HUES64 (cell line): ENCODE measurements at regions not wholly inside any gene's neighbourhood (a gene's known extent, or its start where the extent isn't known, plus 50 kb on each side); places are given as distances from the start of the nearest gene placed in this dataset.

Experiments
- H3K27ac ChIP-seq: 2 replicates; pipeline ENCODE4 v1.7.0; 2013; ENCODE audit warnings: low read depth, low read length, inconsistent platforms
- H3K27me3 ChIP-seq: 2 replicates; pipeline ENCODE4 v1.6.1; 2013; ENCODE audit warnings: mild to moderate bottlenecking, low read length; ENCODE audit not compliant: insufficient read depth
- H3K36me3 ChIP-seq: 2 replicates; pipeline ENCODE4 v1.6.1; 2013; ENCODE audit warnings: mild to moderate bottlenecking, low read length; ENCODE audit not compliant: insufficient read depth
- H3K4me1 ChIP-seq: 2 replicates; pipeline ENCODE4 v1.6.1; 2013; ENCODE audit warnings: mild to moderate bottlenecking, low read length, moderate library complexity; ENCODE audit not compliant: insufficient read depth
- H3K4me3 ChIP-seq: 2 replicates; pipeline ENCODE4 v1.5.1; 2013; ENCODE audit warnings: mild to moderate bottlenecking, low read length, moderate library complexity
- H3K9ac ChIP-seq: 2 replicates; pipeline ENCODE4 v1.6.1; 2013; ENCODE audit warnings: mild to moderate bottlenecking, low read depth, low read length
- H3K9me3 ChIP-seq: 2 replicates; pipeline ENCODE4 v1.6.1; 2013; ENCODE audit warnings: low read depth, low read length; ENCODE audit not compliant: insufficient read depth
- WGBS: fragments of 150-250, 120-280 bp; methylation state at CpG from one replicate; pipeline ENCODE4 v1.1.7; 2013; ENCODE audit warnings: missing lambda C conversion rate; 5-methylcytosine and 5-hydroxymethylcytosine counted together

GRCh38 chr2:67560771-67561456, 163.8 kb downstream of the ETAA1 start:
- WGBS: 87% methylated on average over 3 of the region's 4 CpGs
- Histone ChIP-seq H3K4me1 (no peaks in the 10 kb centered on the region), H3K27ac (no peak overlapping the region), H3K9me3 (no peaks in the 10 kb centered on the region), H3K27me3 (no peaks in the 10 kb centered on the region), H3K9ac (no peak overlapping the region), H3K4me3 (no peak overlapping the region), H3K36me3 (no peaks in the 10 kb centered on the region)

- H3K4me1 ChIP-seq: no peaks in the 10 kb centered on the region
- WGBS: 89% methylated on average over 8 of the region's 8 CpGs
- H3K27me3 ChIP-seq: no peaks in the 10 kb centered on the region
- H3K27ac ChIP-seq: no peak overlapping the region
- no peak overlapping the region for H3K9ac ChIP-seq
- no peaks in the 10 kb centered on the region for H3K36me3 ChIP-seq
- no peak overlapping the region for H3K4me3 ChIP-seq
- H3K9me3 ChIP-seq: no peaks in the 10 kb centered on the region
Observed at GRCh38 chr2:67561457-67561965, 164.4 kb downstream of the ETAA1 start.

- H3K36me3 ChIP-seq: no peaks in the 10 kb centered on the region
- H3K9ac ChIP-seq: no peak overlapping the region
- H3K4me1 ChIP-seq: no peaks in the 10 kb centered on the region
- 97% methylated on average over 3 of the region's 3 CpGs for WGBS
- no peaks in the 10 kb centered on the region for H3K9me3 ChIP-seq
- H3K27me3 ChIP-seq: no peaks in the 10 kb centered on the region
- no peak overlapping the region for H3K27ac ChIP-seq
- H3K4me3 ChIP-seq: no peak overlapping the region
Observed at GRCh38 chr2:67564076-67564475, 166.9 kb downstream of the ETAA1 start.

- Histone ChIP-seq H3K4me1 (no peaks in the 10 kb centered on the region), H3K27ac (no peak overlapping the region), H3K4me3 (no peak overlapping the region), H3K36me3 (no peaks in the 10 kb centered on the region), H3K9me3 (no peaks in the 10 kb centered on the region), H3K9ac (no peak overlapping the region), H3K27me3 (no peaks in the 10 kb centered on the region)
- WGBS: 88% methylated on average over 3 of the region's 3 CpGs
Observed at GRCh38 chr2:67564626-67565025, 167.5 kb downstream of the ETAA1 start.

GRCh38 chr2:67565262-67565661, 168.1 kb downstream of the ETAA1 start:
- Histone ChIP-seq H3K27ac (no peak overlapping the region), H3K27me3 (no peaks in the 10 kb centered on the region)

GRCh38 chr2:67565761-67566160, 168.6 kb downstream of the ETAA1 start:
- H3K9me3 ChIP-seq: no peaks in the 10 kb centered on the region
- no peak overlapping the region for H3K4me3 ChIP-seq
- no peaks in the 10 kb centered on the region for H3K4me1 ChIP-seq
- no peaks in the 10 kb centered on the region for H3K27me3 ChIP-seq
- 95% methylated on average over 5 of the region's 6 CpGs for WGBS
- H3K36me3 ChIP-seq: no peaks in the 10 kb centered on the region
- no peak overlapping the region for H3K27ac ChIP-seq
- no peak overlapping the region for H3K9ac ChIP-seq

More at GRCh38 chr2:67565262-67565661, 168.1 kb downstream of the ETAA1 start:
- no peaks in the 10 kb centered on the region for H3K4me1 ChIP-seq
- no peaks in the 10 kb centered on the region for H3K9me3 ChIP-seq
- no peak overlapping the region for H3K9ac ChIP-seq
- H3K36me3 ChIP-seq: no peaks in the 10 kb centered on the region
- H3K4me3 ChIP-seq: no peak overlapping the region

- Histone ChIP-seq H3K9ac (no peak overlapping the region), H3K36me3 (no peaks in the 10 kb centered on the region), H3K9me3 (no peaks in the 10 kb centered on the region), H3K27me3 (no peaks in the 10 kb centered on the region), H3K27ac (no peak overlapping the region), H3K4me1 (no peaks in the 10 kb centered on the region), H3K4me3 (no peak overlapping the region)
Observed at GRCh38 chr2:67566285-67566684, 169.2 kb downstream of the ETAA1 start.

GRCh38 chr2:67566958-67567635, 170.0 kb downstream of the ETAA1 start:
- Histone ChIP-seq H3K9me3 (no peaks in the 10 kb centered on the region), H3K27ac (no peak overlapping the region), H3K9ac (no peak overlapping the region), H3K4me1 (no peaks in the 10 kb centered on the region), H3K4me3 (no peak overlapping the region), H3K36me3 (no peaks in the 10 kb centered on the region), H3K27me3 (no peaks in the 10 kb centered on the region)
- WGBS: 90% methylated on average over 5 of the region's 5 CpGs

GRCh38 chr2:67567886-67568285, 170.8 kb downstream of the ETAA1 start:
- H3K36me3 ChIP-seq: no peaks in the 10 kb centered on the region
- H3K4me3 ChIP-seq: no peak overlapping the region
- no peaks in the 10 kb centered on the region for H3K4me1 ChIP-seq
- H3K27ac ChIP-seq: no peak overlapping the region
- H3K9me3 ChIP-seq: no peaks in the 10 kb centered on the region
- H3K9ac ChIP-seq: no peak overlapping the region
- no peaks in the 10 kb centered on the region for H3K27me3 ChIP-seq

GRCh38 chr2:67570611-67571010, 173.5 kb downstream of the ETAA1 start:
- no peak overlapping the region for H3K9ac ChIP-seq
- no peaks in the 10 kb centered on the region for H3K36me3 ChIP-seq
- no peaks in the 10 kb centered on the region for H3K27me3 ChIP-seq
- no peaks in the 10 kb centered on the region for H3K9me3 ChIP-seq
- H3K27ac ChIP-seq: no peak overlapping the region
- no peaks in the 10 kb centered on the region; the same call in 1 of the 2 replicates for H3K4me1 ChIP-seq
- H3K4me3 ChIP-seq: no peak overlapping the region
- 96% methylated on average over 2 of the region's 2 CpGs for WGBS

- Histone ChIP-seq H3K27me3 (no peaks in the 10 kb centered on the region), H3K9ac (no peak overlapping the region), H3K4me1 (no peaks in the 10 kb centered on the region; the same call in 1 of the 2 replicates), H3K36me3 (no peaks in the 10 kb centered on the region), H3K27ac (no peak overlapping the region), H3K9me3 (no peaks in the 10 kb centered on the region), H3K4me3 (no peak overlapping the region)
Observed at GRCh38 chr2:67571785-67572718, 174.9 kb downstream of the ETAA1 start.
